Hematopoietic multipotent progenitor cell (in vitro differentiated cells): ENCODE measurements at regions not wholly inside any gene's neighbourhood (a gene's known extent, or its start where the extent isn't known, plus 50 kb on each side); places are given as distances from the start of the nearest gene placed in this dataset.

Experiments
- DNase-seq, 3 donors: peaks; one replicate each; pipeline ENCODE4 v3.0.0-alpha.2; 2011 to 2015; ENCODE audit warnings: low read depth in 2 of 3, low spot score in 2 of 3

GRCh38 chr2:187920511-187920910, 366.3 kb upstream of the TFPI start:
- DNase-seq: no peak

GRCh38 chr2:187922846-187923245, 368.6 kb upstream of the TFPI start:
- no peak for DNase-seq

GRCh38 chr2:187924293-187924692, 367.4 kb upstream of the GULP1 start:
- DNase-seq: no peak

GRCh38 chr2:187934236-187934635, 357.4 kb upstream of the GULP1 start:
- no peak for DNase-seq

GRCh38 chr2:187934692-187935091, 357.0 kb upstream of the GULP1 start:
- DNase-seq: no peak

- no peak for DNase-seq
Observed at GRCh38 chr2:187935126-187935525, 356.5 kb upstream of the GULP1 start.

- no peak for DNase-seq
Observed at GRCh38 chr2:187936228-187936627, 355.4 kb upstream of the GULP1 start.

- no peak for DNase-seq
Observed at GRCh38 chr2:187939180-187939579, 352.5 kb upstream of the GULP1 start.

GRCh38 chr2:187942876-187943275, 348.8 kb upstream of the GULP1 start:
- DNase-seq: no peak

- no peak for DNase-seq
Observed at GRCh38 chr2:187943772-187944369, 347.8 kb upstream of the GULP1 start.

GRCh38 chr2:187949859-187950258, 341.8 kb upstream of the GULP1 start:
- no peak for DNase-seq

GRCh38 chr2:187951470-187952218, 340.0 kb upstream of the GULP1 start:
- DNase-seq: no peak

GRCh38 chr2:187956906-187957534, 334.7 kb upstream of the GULP1 start:
- no peak for DNase-seq

GRCh38 chr2:187959821-187960220, 331.9 kb upstream of the GULP1 start:
- no peak for DNase-seq

- no peak for DNase-seq
Observed at GRCh38 chr2:187962538-187962937, 329.1 kb upstream of the GULP1 start.

GRCh38 chr2:187964746-187965145, 326.9 kb upstream of the GULP1 start:
- DNase-seq: no peak

- DNase-seq: no peak
Observed at GRCh38 chr2:187966924-187967323, 324.8 kb upstream of the GULP1 start.

- DNase-seq: peak in 1 of 3 donors; percentile 20
Observed at GRCh38 chr2:187971893-187972292, 319.8 kb upstream of the GULP1 start.

- no peak for DNase-seq
Observed at GRCh38 chr2:187976259-187976985, 315.3 kb upstream of the GULP1 start.

GRCh38 chr2:187976986-187977333, 314.7 kb upstream of the GULP1 start:
- no peak for DNase-seq

GRCh38 chr2:187978356-187978755, 313.3 kb upstream of the GULP1 start:
- no peak for DNase-seq
